Adipocyte (in vitro differentiated cells): ENCODE measurements at regions not wholly inside any gene's neighbourhood (a gene's known extent, or its start where the extent isn't known, plus 50 kb on each side); places are given as distances from the start of the nearest gene placed in this dataset.
A peak's percentile ranks its signal among the peaks of the same experiment; 100 is the strongest.

ENCODE experiments used
- DNase-seq: peaks from one replicate; pipeline ENCODE4 v3.0.0-alpha.2; 2015; ENCODE audit warnings: low read depth
- H3K27me3 ChIP-seq: replicated peaks from 2 replicates; pipeline ENCODE4 v1.7.0; 2013; ENCODE audit warnings: mild to moderate bottlenecking, low read length, moderate library complexity; ENCODE audit not compliant: control insufficient read depth, insufficient read depth
- H3K36me3 ChIP-seq: 2 replicates; pipeline ENCODE4 v1.7.0; 2013; ENCODE audit warnings: low read length, mild to moderate bottlenecking, moderate library complexity; ENCODE audit not compliant: control insufficient read depth, insufficient read depth, severe bottlenecking
- H3K4me1 ChIP-seq: 2 replicates; pipeline ENCODE4 v1.7.0; 2013; ENCODE audit warnings: mild to moderate bottlenecking, low read length, moderate library complexity; ENCODE audit not compliant: control insufficient read depth, insufficient read depth
- H3K4me3 ChIP-seq: 2 replicates; pipeline ENCODE4 v1.7.0; 2013; ENCODE audit warnings: mild to moderate bottlenecking, low read length, moderate library complexity
- H3K9ac ChIP-seq: 2 replicates; pipeline ENCODE4 v1.7.0; 2013; ENCODE audit warnings: mild to moderate bottlenecking, low read length, moderate library complexity
- H3K9me3 ChIP-seq: 2 replicates; pipeline ENCODE4 v1.7.0; 2013; ENCODE audit warnings: mild to moderate bottlenecking, low read length, moderate library complexity; ENCODE audit not compliant: control insufficient read depth

DNA sequence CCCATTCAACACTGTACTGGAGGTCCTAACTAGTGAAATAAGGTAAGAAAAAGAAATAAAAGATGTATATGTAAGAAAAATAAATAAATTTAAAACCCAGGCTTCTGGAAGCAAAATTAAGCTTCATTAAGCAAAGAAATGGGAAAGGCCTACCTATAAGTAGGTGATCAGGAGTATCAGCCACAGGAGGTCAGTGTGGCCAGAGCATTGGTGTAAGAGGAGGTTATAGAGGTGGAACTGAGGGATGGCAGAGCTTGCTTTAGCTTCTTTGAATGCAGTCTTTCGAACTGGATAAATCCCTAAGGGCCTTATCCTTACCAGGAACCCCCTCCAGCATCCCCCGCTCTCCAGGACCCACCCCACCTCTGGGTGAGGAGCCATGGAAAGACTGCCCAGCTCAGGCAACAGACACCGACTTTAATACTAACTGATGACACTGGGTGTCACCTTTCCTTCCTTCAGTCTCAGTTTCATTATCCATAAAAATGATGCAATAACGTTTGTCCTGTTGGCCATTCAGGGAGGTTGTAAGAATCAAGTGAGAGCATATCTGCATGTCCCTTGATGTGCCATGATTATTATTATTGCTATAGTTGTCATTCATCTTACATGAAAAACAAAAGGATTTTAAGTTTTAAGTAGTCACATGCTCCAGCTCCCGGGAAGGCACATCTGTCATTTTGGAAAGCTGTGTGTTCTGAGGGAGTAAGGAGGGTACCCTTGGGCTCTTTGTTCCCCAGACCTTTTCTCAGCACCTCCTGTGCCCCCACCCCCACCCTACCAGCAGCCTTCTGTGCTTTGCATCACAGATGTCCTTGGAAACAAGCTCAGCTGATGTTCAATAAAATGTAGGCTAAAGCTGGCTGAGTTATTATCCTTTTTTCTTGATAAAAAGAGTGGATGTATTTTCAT is 50.8 kb upstream of the CTNNA1 start:
- DNase-seq = peak; percentile 22
- Histone ChIP-seq H3K9ac (no peak overlapping the region), H3K27me3 (peaks cover 4% of the 10 kb centered on the region), H3K36me3 (no peaks in the 10 kb centered on the region), H3K9me3 (no peaks in the 10 kb centered on the region), H3K4me3 (no peak overlapping the region), H3K4me1 (peaks cover 18% of the 10 kb centered on the region)

DNA sequence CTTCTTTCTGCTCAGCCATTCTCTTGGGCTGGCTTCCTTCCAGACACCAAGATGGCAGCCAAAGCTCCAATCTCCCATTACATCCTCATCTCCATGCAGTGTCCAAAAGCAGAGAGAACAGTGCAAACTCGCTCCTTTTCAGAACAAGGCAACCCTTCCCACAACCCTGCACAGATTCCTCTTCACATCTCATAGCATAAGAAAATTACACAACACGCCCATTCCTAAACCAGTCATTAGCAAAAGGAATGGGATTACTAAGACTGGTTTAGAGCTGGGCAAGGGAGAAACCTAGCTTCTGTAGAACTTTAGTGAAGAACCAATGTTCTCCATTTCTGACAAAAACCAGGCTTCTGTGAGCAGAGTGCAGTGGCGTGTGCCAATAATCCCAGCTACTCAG is 51.5 kb upstream of the CTNNA1 start:
- H3K4me1 ChIP-seq = peaks cover 12% of the 10 kb centered on the region
- H3K36me3 ChIP-seq = no peaks in the 10 kb centered on the region
- DNase-seq = no peak
- no peaks in the 10 kb centered on the region for H3K9me3 ChIP-seq
- H3K27me3 ChIP-seq = peaks cover 4% of the 10 kb centered on the region
- no peak overlapping the region for H3K9ac ChIP-seq
- no peak overlapping the region for H3K4me3 ChIP-seq

DNA sequence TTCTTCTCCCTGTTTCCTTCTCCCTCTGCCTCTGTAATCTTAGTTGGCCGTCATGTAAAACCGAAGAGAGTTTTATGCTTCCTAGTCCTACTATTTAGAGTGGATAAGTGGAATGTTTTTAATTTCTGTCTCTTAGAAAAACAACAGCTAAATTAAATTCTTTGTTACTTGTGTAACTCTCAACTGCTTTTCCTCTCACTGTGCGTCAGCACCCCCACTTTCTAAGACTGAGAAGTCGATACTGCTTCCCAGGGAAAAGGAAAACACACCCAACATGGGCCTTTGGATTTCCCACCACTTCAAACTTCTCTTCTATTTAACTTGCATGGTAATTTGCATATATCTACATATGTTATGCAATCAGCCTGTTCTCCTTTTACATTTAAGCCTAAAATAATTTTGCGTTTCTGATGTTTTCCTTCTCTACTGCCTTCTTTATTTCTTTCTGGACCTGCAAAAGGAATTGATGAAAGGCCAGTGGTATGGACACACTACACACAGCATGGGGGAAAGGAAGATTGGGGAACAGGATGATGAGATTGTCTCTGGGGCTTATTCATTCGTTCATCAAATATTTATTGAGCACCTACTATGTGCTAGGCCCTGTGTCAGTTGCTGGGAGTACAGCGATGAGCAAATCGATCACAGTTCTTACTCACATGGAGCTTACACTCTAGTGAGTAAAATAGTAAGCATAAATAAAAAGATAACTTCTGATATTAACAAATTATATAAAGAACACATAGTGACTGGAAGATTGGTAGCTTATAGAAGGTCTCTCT is 52.5 kb upstream of the CTNNA1 start:
- Histone ChIP-seq H3K4me1 (peaks cover 8% of the 10 kb centered on the region), H3K4me3 (no peak overlapping the region), H3K36me3 (no peaks in the 10 kb centered on the region), H3K9ac (no peak overlapping the region), H3K27me3 (peaks cover 4% of the 10 kb centered on the region), H3K9me3 (no peaks in the 10 kb centered on the region)
- peak; percentile 22 for DNase-seq

DNA sequence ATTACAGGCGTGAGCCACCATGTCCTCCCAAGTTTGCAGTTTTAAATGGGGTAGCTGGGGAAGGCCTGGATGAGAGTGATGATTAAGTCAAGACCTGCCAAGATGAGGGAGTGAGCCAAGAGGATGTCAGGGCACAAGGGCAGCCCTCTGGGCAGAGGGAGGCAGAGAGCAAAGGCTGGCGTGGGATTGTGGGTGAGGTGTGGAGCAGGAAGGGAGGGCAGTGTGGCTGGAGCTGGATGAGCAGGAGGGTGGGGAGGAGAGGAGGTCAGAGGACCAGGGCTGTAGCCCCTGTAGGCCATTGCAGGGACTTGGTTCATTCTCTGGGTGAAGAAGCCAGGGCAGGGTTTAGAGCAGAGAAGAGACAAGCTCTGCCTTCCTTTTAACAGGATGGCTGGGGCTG is 53.7 kb upstream of the CTNNA1 start:
- peaks cover 4% of the 10 kb centered on the region for H3K27me3 ChIP-seq
- no peak overlapping the region for H3K4me3 ChIP-seq
- peaks cover 8% of the 10 kb centered on the region for H3K4me1 ChIP-seq
- no peak overlapping the region for H3K9ac ChIP-seq
- DNase-seq = no peak
- no peaks in the 10 kb centered on the region for H3K9me3 ChIP-seq
- no peaks in the 10 kb centered on the region for H3K36me3 ChIP-seq

DNA sequence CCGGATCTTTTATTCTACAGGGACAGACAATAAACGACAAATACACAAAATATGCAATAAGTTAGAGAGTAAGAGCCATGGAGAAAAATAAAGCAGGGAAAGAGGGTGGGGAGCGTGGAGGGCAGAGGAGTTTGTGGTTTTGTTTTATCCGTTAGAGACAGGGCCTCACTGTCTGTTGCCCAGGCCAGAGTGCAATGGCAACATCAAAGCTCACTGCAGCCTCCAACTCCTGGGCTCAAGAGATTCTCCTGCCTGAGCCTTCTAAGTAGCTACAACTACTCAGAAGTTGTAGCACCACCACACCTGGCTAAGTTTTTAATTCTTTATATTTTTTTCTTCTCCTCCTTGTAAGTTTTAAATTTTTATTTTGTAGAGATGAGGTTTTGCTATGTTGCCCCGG is 54.5 kb upstream of the CTNNA1 start:
- Histone ChIP-seq H3K9me3 (no peaks in the 10 kb centered on the region), H3K4me1 (peaks cover 8% of the 10 kb centered on the region), H3K27me3 (peaks cover 4% of the 10 kb centered on the region), H3K36me3 (no peaks in the 10 kb centered on the region), H3K9ac (no peak overlapping the region), H3K4me3 (no peak overlapping the region)
- no peak for DNase-seq

DNA sequence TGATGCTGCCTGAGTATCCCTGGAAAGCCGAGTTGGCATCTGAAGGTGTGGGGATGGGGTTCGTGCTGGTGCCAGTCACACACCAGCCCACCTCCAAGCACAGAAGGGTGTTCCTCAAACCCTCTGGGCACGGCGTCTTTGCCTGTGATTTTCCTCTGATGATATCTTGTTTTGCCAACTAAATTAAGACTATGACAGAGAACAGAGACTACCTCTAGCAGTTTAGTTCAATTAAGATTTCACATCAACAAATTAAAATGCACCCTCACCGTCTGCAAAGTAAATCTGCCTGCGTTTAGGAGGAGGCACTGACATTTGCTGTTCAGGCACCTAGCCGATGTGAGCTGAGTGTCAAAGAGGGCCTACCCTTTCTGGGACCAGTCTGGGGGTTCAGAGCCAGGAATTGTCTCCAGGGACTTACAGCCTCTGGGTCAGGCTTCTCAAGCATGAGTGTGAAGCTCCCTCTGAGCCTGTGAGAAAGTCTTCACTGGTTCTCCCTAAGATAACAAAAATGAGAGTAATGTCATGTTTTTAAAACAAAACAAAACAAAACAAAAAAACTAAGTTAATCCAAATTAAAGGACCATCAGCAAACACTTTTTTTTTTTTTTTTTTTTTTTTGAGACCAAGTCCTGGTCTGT is 55.4 kb upstream of the CTNNA1 start:
- H3K4me1 ChIP-seq = peaks cover 8% of the 10 kb centered on the region

DNA sequence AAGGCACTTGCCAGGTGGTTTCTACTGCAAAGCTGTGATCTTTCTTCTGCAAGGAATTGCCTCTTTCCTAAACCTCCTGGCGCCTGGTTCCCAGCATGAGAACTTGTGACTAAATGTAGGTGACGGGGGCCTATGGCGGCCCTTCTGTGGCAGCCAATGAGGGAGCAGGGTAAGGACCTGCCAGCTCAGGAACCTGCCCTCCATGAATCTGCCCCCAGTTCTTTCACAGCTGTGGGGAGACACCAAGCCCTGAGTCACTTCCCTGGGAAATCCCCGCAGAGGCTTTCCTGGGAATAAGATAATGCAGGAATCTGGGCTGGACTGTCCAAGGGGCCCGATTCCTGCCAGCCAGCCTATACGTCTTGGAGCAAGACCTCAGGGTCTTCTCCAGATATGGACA is 56.7 kb upstream of the CTNNA1 start:
- Histone ChIP-seq H3K4me3 (no peak overlapping the region), H3K4me1 (no peaks in the 10 kb centered on the region), H3K27me3 (no peaks in the 10 kb centered on the region), H3K36me3 (no peaks in the 10 kb centered on the region), H3K9ac (no peak overlapping the region), H3K9me3 (no peaks in the 10 kb centered on the region)
- peak; percentile 46 for DNase-seq

More for the DNA sequence above, 55.4 kb upstream of the CTNNA1 start:
- no peak overlapping the region for H3K9ac ChIP-seq
- no peaks in the 10 kb centered on the region for H3K27me3 ChIP-seq
- no peak overlapping the region for H3K4me3 ChIP-seq
- DNase-seq = no peak
- H3K9me3 ChIP-seq = no peaks in the 10 kb centered on the region
- H3K36me3 ChIP-seq = no peaks in the 10 kb centered on the region

DNA sequence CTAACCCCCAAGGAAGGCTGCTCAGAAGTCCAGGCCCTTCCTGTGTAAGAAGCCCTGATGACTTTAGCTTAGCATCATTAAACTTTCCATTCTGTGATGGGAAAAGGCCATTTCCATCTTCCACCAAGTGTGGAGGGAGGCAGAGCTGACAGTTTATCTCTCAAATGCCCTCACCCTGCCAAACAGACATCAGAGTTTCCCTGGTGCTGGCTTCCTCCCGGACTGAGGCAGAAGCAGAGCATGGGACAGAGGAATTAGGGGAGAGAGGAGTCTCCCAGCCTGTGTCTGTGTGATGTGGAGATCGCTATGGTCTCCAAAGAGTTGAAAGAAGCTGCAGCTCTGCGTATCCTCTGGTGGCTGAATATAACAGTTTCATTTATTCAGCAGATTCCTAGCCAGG is 57.4 kb upstream of the CTNNA1 start:
- no peaks in the 10 kb centered on the region for H3K27me3 ChIP-seq
- no peaks in the 10 kb centered on the region for H3K4me1 ChIP-seq
- no peak overlapping the region for H3K9ac ChIP-seq
- H3K4me3 ChIP-seq = no peak overlapping the region
- H3K36me3 ChIP-seq = no peaks in the 10 kb centered on the region
- no peaks in the 10 kb centered on the region for H3K9me3 ChIP-seq
- DNase-seq = no peak

DNA sequence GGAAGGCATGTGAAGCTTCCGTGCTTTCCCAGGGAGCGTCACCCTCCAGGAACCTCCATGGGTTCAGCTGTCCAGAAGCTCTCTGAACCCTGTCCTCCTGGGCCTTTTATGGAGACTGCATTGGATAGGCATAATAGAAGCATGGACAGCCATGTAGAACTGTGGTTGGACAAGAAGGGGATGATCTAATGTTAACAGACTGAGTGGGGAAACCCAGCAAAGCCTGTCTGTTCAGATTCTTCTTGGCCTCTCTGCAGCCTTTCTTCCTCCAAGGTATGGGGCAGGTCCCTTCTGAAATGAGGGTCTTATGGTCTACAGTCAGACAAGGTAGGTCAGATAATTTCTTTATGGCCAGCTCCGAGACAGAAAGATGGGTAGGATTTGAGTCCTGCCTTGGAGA is 59.1 kb upstream of the CTNNA1 start:
- H3K9ac ChIP-seq = no peak overlapping the region
- no peaks in the 10 kb centered on the region for H3K27me3 ChIP-seq
- H3K4me1 ChIP-seq = no peaks in the 10 kb centered on the region
- no peaks in the 10 kb centered on the region for H3K36me3 ChIP-seq
- no peak overlapping the region for H3K4me3 ChIP-seq
- H3K9me3 ChIP-seq = no peaks in the 10 kb centered on the region
- no peak for DNase-seq

DNA sequence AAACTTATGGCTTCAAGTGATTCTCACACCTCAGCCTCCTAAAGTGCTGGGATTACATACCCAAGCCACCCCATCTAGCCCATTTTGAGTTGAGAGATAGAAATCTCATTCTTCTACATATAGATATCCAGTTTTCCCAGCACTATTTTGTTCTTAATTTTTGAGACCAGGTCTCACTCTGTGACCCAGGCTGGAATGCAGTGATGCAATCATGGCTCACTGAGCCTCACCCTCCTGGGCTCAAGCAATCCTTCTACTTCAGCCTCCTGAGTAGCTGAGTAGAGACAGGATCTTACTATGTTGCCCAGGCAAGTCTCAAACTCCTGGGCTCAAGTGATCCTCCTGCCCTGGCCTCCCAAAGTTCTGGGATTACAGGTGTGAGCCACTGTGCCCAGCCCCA is 60.9 kb upstream of the CTNNA1 start:
- no peak overlapping the region for H3K9ac ChIP-seq
- H3K9me3 ChIP-seq = no peaks in the 10 kb centered on the region
- H3K27me3 ChIP-seq = no peaks in the 10 kb centered on the region
- DNase-seq = no peak
- H3K4me1 ChIP-seq = no peaks in the 10 kb centered on the region
- H3K4me3 ChIP-seq = no peak overlapping the region
- no peaks in the 10 kb centered on the region for H3K36me3 ChIP-seq

DNA sequence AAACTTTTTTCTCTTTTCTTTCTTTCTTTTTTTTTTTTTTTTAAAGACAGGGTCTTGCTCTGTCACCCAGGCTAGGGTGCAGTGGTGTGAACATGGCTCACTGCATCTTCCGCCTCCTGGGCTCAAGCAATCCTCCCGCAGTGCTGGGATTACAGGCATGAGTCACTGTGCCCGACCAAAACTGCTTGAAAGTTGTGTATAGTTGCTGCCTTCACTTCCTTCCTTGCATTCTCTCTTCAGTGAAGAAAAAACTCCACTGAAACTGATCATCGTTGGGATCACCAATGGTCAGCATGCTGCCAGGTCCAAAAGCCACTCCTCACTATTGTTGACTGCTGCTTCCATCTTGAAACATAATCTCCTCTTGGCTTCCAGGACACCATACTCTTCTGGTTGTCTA is 66.6 kb upstream of the CTNNA1 start:
- Histone ChIP-seq H3K36me3 (no peaks in the 10 kb centered on the region), H3K9me3 (no peaks in the 10 kb centered on the region), H3K4me3 (no peak overlapping the region), H3K4me1 (peaks cover 8% of the 10 kb centered on the region), H3K9ac (no peak overlapping the region), H3K27me3 (no peaks in the 10 kb centered on the region)
- no peak for DNase-seq
